NCI-H1417 (cell line): ENCODE measurements at regions not wholly inside any gene's neighbourhood (a gene's known extent, or its start where the extent isn't known, plus 50 kb on each side); places are given as distances from the start of the nearest gene placed in this dataset.

ENCODE experiments used
- DNase-seq, 3 experiments: peaks; one replicate each; lab custom pipeline; 2025; lab: John Stamatoyannopoulos, UW

GRCh38 chr4:128358231-128358912 lies 70.8 kb upstream of the PGRMC2 start:
- peak in 1 of 3 experiments; percentile 64 for DNase-seq

- DNase-seq: no peak
These were observed 69.7 kb upstream of the PGRMC2 start for GRCh38 chr4:128357286-128357685.

- DNase-seq: peak in 2 of 3 experiments; percentile 11 to 12
These were observed 67.7 kb upstream of the PGRMC2 start for GRCh38 chr4:128355305-128355704.

- peak in 2 of 3 experiments; percentile 5 to 46 for DNase-seq
These were observed 66.7 kb upstream of the PGRMC2 start for GRCh38 chr4:128354205-128354821.

GRCh38 chr4:128353791-128354190 lies 66.2 kb upstream of the PGRMC2 start:
- DNase-seq: no peak

GRCh38 chr4:128351502-128351901 lies 63.9 kb upstream of the PGRMC2 start:
- DNase-seq: no peak

GRCh38 chr4:128350449-128351045 lies 62.9 kb upstream of the PGRMC2 start:
- no peak for DNase-seq

- peak in 1 of 3 experiments; percentile 4 for DNase-seq
These were observed 62.3 kb upstream of the PGRMC2 start for GRCh38 chr4:128349921-128350320.

GRCh38 chr4:128347930-128348660 lies 60.5 kb upstream of the PGRMC2 start:
- DNase-seq: no peak

- DNase-seq: no peak
These were observed 59.7 kb upstream of the PGRMC2 start for GRCh38 chr4:128347175-128347868.

GRCh38 chr4:128346054-128346716 lies 58.6 kb upstream of the PGRMC2 start:
- no peak for DNase-seq

GRCh38 chr4:128345650-128346049 lies 58.0 kb upstream of the PGRMC2 start:
- no peak for DNase-seq

GRCh38 chr4:128342762-128343161 lies 55.1 kb upstream of the PGRMC2 start:
- DNase-seq: no peak

GRCh38 chr4:128341634-128342033 lies 54.0 kb upstream of the PGRMC2 start:
- no peak for DNase-seq

- DNase-seq: no peak
These were observed 51.2 kb upstream of the PGRMC2 start for GRCh38 chr4:128338634-128339355.

GRCh38 chr4:128337863-128338262 lies 50.2 kb upstream of the PGRMC2 start:
- no peak for DNase-seq
